ENCODE measurements at regions not wholly inside any gene's neighbourhood (a gene's known extent, or its start where the extent isn't known, plus 50 kb on each side); places are given as distances from the start of the nearest gene placed in this dataset.

- Histone ChIP-seq H3K36me3 (ENCODE audit: control insufficient read depth, insufficient read depth, low read length, severe bottlenecking) (no peaks in the 10 kb centered on the region), H3K9ac (ENCODE audit: low read length) (peak overlapping the region; percentile 47), H3K4me3 (ENCODE audit: low read length) (peak overlapping the region; percentile 38), H3K27me3 (replicated peaks; ENCODE audit: control insufficient read depth, insufficient read depth, low read length) (no peaks in the 10 kb centered on the region), H3K9me3 (ENCODE audit: control insufficient read depth, low read length) (no peaks in the 10 kb centered on the region), H3K4me1 (ENCODE audit: control insufficient read depth, insufficient read depth, low read length) (peaks cover 41% of the 10 kb centered on the region)
- DNase-seq (ENCODE audit: low read depth) = peak; percentile 81
Observed at GRCh38 chr1:94734963-94735901, 84.9 kb upstream of the SLC44A3 start.

GRCh38 chr1:94731891-94732290 lies 88.3 kb upstream of the SLC44A3 start:
- DNase-seq (ENCODE audit: low read depth) = no peak
- H3K36me3 ChIP-seq (ENCODE audit: control insufficient read depth, insufficient read depth, low read length, severe bottlenecking) = no peaks in the 10 kb centered on the region
- peaks cover 39% of the 10 kb centered on the region for H3K4me1 ChIP-seq (ENCODE audit: control insufficient read depth, insufficient read depth, low read length)
- no peak overlapping the region for H3K9ac ChIP-seq (ENCODE audit: low read length)
- no peak overlapping the region for H3K4me3 ChIP-seq (ENCODE audit: low read length)
- no peaks in the 10 kb centered on the region for H3K27me3 ChIP-seq (replicated peaks; ENCODE audit: control insufficient read depth, insufficient read depth, low read length)
- H3K9me3 ChIP-seq (ENCODE audit: control insufficient read depth, low read length) = no peaks in the 10 kb centered on the region

- no peak for DNase-seq (ENCODE audit: low read depth)
- Histone ChIP-seq H3K9ac (ENCODE audit: low read length) (no peak overlapping the region), H3K9me3 (ENCODE audit: control insufficient read depth, low read length) (no peaks in the 10 kb centered on the region), H3K36me3 (ENCODE audit: control insufficient read depth, insufficient read depth, low read length, severe bottlenecking) (no peaks in the 10 kb centered on the region), H3K4me3 (ENCODE audit: low read length) (no peak overlapping the region), H3K27me3 (replicated peaks; ENCODE audit: control insufficient read depth, insufficient read depth, low read length) (no peaks in the 10 kb centered on the region), H3K4me1 (ENCODE audit: control insufficient read depth, insufficient read depth, low read length) (peaks cover 28% of the 10 kb centered on the region)
Observed at GRCh38 chr1:94730450-94730849, 89.7 kb upstream of the SLC44A3 start.

- no peaks in the 10 kb centered on the region for H3K36me3 ChIP-seq (ENCODE audit: control insufficient read depth, insufficient read depth, low read length, severe bottlenecking)
- peaks cover 22% of the 10 kb centered on the region for H3K4me1 ChIP-seq (ENCODE audit: control insufficient read depth, insufficient read depth, low read length)
- peak overlapping the region; percentile 38 for H3K4me3 ChIP-seq (ENCODE audit: low read length)
- H3K9me3 ChIP-seq (ENCODE audit: control insufficient read depth, low read length) = no peaks in the 10 kb centered on the region
- H3K9ac ChIP-seq (ENCODE audit: low read length) = no peak overlapping the region
- no peaks in the 10 kb centered on the region for H3K27me3 ChIP-seq (replicated peaks; ENCODE audit: control insufficient read depth, insufficient read depth, low read length)
- peak; percentile 67 for DNase-seq (ENCODE audit: low read depth)
Observed at GRCh38 chr1:94729267-94729666, 90.9 kb upstream of the SLC44A3 start.

GRCh38 chr1:94727846-94728715 lies 92.1 kb upstream of the SLC44A3 start:
- no peaks in the 10 kb centered on the region for H3K9me3 ChIP-seq (ENCODE audit: control insufficient read depth, low read length)
- no peak overlapping the region for H3K4me3 ChIP-seq (ENCODE audit: low read length)
- peak; percentile 92 for DNase-seq (ENCODE audit: low read depth)
- H3K4me1 ChIP-seq (ENCODE audit: control insufficient read depth, insufficient read depth, low read length) = peaks cover 31% of the 10 kb centered on the region
- no peak overlapping the region for H3K9ac ChIP-seq (ENCODE audit: low read length)
- no peaks in the 10 kb centered on the region for H3K36me3 ChIP-seq (ENCODE audit: control insufficient read depth, insufficient read depth, low read length, severe bottlenecking)
- no peaks in the 10 kb centered on the region for H3K27me3 ChIP-seq (replicated peaks; ENCODE audit: control insufficient read depth, insufficient read depth, low read length)

GRCh38 chr1:94726981-94727685 lies 93.0 kb upstream of the SLC44A3 start:
- Histone ChIP-seq H3K4me1 (ENCODE audit: control insufficient read depth, insufficient read depth, low read length) (peaks cover 31% of the 10 kb centered on the region), H3K9me3 (ENCODE audit: control insufficient read depth, low read length) (no peaks in the 10 kb centered on the region), H3K9ac (ENCODE audit: low read length) (no peak overlapping the region), H3K27me3 (replicated peaks; ENCODE audit: control insufficient read depth, insufficient read depth, low read length) (no peaks in the 10 kb centered on the region), H3K36me3 (ENCODE audit: control insufficient read depth, insufficient read depth, low read length, severe bottlenecking) (no peaks in the 10 kb centered on the region), H3K4me3 (ENCODE audit: low read length) (no peak overlapping the region)
- DNase-seq (ENCODE audit: low read depth) = no peak

- DNase-seq (ENCODE audit: low read depth) = no peak
- no peaks in the 10 kb centered on the region for H3K36me3 ChIP-seq (ENCODE audit: control insufficient read depth, insufficient read depth, low read length, severe bottlenecking)
- H3K9ac ChIP-seq (ENCODE audit: low read length) = no peak overlapping the region
- H3K4me1 ChIP-seq (ENCODE audit: control insufficient read depth, insufficient read depth, low read length) = peaks cover 31% of the 10 kb centered on the region
- H3K27me3 ChIP-seq (replicated peaks; ENCODE audit: control insufficient read depth, insufficient read depth, low read length) = no peaks in the 10 kb centered on the region
- H3K9me3 ChIP-seq (ENCODE audit: control insufficient read depth, low read length) = no peaks in the 10 kb centered on the region
- H3K4me3 ChIP-seq (ENCODE audit: low read length) = no peak overlapping the region
Observed at GRCh38 chr1:94725566-94725965, 94.6 kb upstream of the SLC44A3 start.

- H3K9ac ChIP-seq (ENCODE audit: low read length) = no peak overlapping the region
- H3K9me3 ChIP-seq (ENCODE audit: control insufficient read depth, low read length) = no peaks in the 10 kb centered on the region
- no peak for DNase-seq (ENCODE audit: low read depth)
Observed at GRCh38 chr1:94723894-94724293, 96.3 kb upstream of the SLC44A3 start.

GRCh38 chr1:94723463-94723862 lies 96.7 kb upstream of the SLC44A3 start:
- H3K27me3 ChIP-seq (replicated peaks; ENCODE audit: control insufficient read depth, insufficient read depth, low read length) = no peaks in the 10 kb centered on the region
- H3K4me1 ChIP-seq (ENCODE audit: control insufficient read depth, insufficient read depth, low read length) = peaks cover 23% of the 10 kb centered on the region
- H3K36me3 ChIP-seq (ENCODE audit: control insufficient read depth, insufficient read depth, low read length, severe bottlenecking) = no peaks in the 10 kb centered on the region
- no peak for DNase-seq (ENCODE audit: low read depth)
- no peak overlapping the region for H3K4me3 ChIP-seq (ENCODE audit: low read length)
- H3K9ac ChIP-seq (ENCODE audit: low read length) = no peak overlapping the region
- H3K9me3 ChIP-seq (ENCODE audit: control insufficient read depth, low read length) = no peaks in the 10 kb centered on the region

More at GRCh38 chr1:94723894-94724293, 96.3 kb upstream of the SLC44A3 start:
- H3K4me1 ChIP-seq (ENCODE audit: control insufficient read depth, insufficient read depth, low read length) = peaks cover 24% of the 10 kb centered on the region
- H3K27me3 ChIP-seq (replicated peaks; ENCODE audit: control insufficient read depth, insufficient read depth, low read length) = no peaks in the 10 kb centered on the region
- no peaks in the 10 kb centered on the region for H3K36me3 ChIP-seq (ENCODE audit: control insufficient read depth, insufficient read depth, low read length, severe bottlenecking)
- no peak overlapping the region for H3K4me3 ChIP-seq (ENCODE audit: low read length)

GRCh38 chr1:94722181-94722580 lies 98.0 kb upstream of the SLC44A3 start:
- no peaks in the 10 kb centered on the region for H3K27me3 ChIP-seq (replicated peaks; ENCODE audit: control insufficient read depth, insufficient read depth, low read length)
- DNase-seq (ENCODE audit: low read depth) = no peak
- H3K9ac ChIP-seq (ENCODE audit: low read length) = no peak overlapping the region
- H3K4me1 ChIP-seq (ENCODE audit: control insufficient read depth, insufficient read depth, low read length) = peaks cover 12% of the 10 kb centered on the region
- no peaks in the 10 kb centered on the region for H3K9me3 ChIP-seq (ENCODE audit: control insufficient read depth, low read length)
- H3K36me3 ChIP-seq (ENCODE audit: control insufficient read depth, insufficient read depth, low read length, severe bottlenecking) = no peaks in the 10 kb centered on the region
- H3K4me3 ChIP-seq (ENCODE audit: low read length) = no peak overlapping the region

- no peak for DNase-seq (ENCODE audit: low read depth)
- no peak overlapping the region for H3K9ac ChIP-seq (ENCODE audit: low read length)
- no peaks in the 10 kb centered on the region for H3K9me3 ChIP-seq (ENCODE audit: control insufficient read depth, low read length)
Observed at GRCh38 chr1:94721240-94721639, 98.9 kb upstream of the SLC44A3 start.

More at GRCh38 chr1:94721240-94721639, 98.9 kb upstream of the SLC44A3 start:
- Histone ChIP-seq H3K4me1 (ENCODE audit: control insufficient read depth, insufficient read depth, low read length) (peaks cover 18% of the 10 kb centered on the region), H3K36me3 (ENCODE audit: control insufficient read depth, insufficient read depth, low read length, severe bottlenecking) (no peaks in the 10 kb centered on the region), H3K4me3 (ENCODE audit: low read length) (no peak overlapping the region), H3K27me3 (replicated peaks; ENCODE audit: control insufficient read depth, insufficient read depth, low read length) (no peaks in the 10 kb centered on the region)

All from adipocyte (in vitro differentiated cells).